Stimulated activated CD4-positive, alpha-beta T cell treated with anti-CD3 and anti-CD28 coated beads, TNF-alpha, amount 100 ng/mL, for 48 hours (primary cell): ENCODE measurements at regions not wholly inside any gene's neighbourhood (a gene's known extent, or its start where the extent isn't known, plus 50 kb on each side); places are given as distances from the start of the nearest gene placed in this dataset.
"Not testable (repeated sequence)": the region's sequence is repeated elsewhere in the genome, so short reads cannot be mapped to it uniquely, and the experiment has no call there.

Experiments
- DNase-seq, 3 donors: peaks; one replicate each; pipeline ENCODE4 v3.0.0-alpha.2; 2020; ENCODE audit warnings: low read depth in 3 of 3

DNA sequence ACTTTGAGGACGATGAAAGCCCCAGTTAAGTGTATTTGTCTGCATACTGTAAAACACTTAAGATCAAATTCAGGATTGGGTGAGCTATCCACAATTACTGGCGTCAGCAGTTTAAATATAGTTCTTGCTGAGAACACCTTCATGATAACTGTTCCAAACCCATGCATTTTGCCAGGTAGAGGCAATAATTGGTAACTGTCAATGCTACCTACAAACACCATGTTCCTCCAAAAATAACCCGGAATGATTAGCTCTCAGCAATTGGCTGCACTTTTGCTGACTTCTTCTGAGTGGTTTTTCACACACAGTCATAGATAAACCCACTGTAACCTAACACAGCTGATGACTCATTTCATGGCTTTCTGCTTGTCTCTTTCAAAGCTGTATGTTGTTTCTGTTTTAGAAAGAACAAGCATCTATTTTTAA lies 1358.6 kb upstream of the GJE1 start:
- no peak for DNase-seq

DNA sequence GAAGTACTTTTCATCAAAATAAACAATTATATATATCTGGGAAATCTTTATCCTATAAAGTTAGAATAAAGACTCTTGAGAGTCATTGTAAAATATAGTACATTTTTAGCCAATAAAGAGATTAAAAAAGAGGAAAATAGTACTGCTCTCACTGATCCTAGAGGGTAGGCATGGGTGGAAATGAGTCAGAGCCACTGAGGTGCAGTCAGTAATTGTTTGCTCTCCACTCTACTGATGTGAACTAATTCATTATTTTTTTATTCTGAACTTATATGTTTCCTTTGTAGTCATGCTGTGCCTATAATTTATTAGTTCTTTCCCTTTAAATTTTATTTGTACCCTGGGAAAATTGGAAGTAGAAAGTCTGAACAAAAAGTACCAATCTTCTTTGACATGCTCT lies 1359.4 kb upstream of the GJE1 start:
- DNase-seq: no peak

DNA sequence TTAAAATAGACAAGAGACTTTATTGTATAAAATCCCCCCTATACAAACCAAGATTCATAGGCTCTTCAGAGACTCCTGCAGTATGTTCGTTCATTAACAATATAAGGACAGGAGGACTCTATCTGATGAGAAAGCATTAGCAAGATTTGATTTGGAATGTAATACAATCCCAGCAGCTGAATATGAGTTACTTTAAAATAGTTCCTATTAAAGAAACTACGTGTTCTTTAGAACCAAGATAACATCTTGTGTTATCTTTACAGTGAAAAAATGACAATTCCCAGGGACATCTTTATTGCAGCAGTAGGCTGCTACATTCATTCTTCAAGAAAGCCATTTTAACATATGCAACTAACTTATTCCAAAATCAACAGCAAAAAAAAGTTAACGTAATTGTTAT lies 1360.1 kb upstream of the GJE1 start:
- no peak for DNase-seq

DNA sequence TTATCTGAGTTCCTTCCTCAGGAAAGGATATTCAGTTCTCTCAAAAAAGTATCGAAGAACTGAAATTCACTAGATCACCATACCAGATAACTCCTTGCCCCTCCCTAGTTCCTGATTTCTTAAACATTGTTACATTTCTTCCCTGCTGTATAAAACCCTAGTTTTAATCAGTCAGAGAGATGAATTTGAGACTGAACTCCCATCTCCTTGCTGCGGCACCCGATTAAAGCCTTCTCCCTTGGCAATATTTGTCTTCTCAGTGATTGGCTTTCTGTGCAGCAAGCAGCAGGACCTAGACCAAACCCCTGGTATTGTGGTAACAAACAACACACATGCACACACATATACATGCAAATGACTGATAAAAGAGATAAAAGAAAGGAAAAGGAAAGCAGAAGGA lies 1364.6 kb upstream of the GJE1 start:
- DNase-seq: no peak

DNA sequence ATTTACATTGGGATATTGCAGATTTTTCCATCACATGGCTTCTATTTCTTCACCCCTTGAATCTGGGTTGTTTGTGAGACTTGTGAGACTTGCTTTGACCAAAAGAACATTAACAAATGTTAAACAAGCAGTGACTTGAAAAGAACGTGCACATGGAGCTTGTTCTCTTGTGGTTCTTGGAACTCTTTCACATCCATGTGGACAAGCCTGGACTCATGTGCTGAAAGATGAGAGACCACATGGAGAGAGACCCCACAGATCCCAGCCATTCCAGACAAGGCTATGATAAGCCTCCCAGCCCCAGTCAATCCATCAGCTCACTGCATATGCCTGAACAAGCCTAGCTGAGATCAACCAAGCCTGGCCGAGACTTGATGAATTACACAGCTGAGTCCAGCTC lies 1365.7 kb upstream of the GJE1 start:
- no peak for DNase-seq

DNA sequence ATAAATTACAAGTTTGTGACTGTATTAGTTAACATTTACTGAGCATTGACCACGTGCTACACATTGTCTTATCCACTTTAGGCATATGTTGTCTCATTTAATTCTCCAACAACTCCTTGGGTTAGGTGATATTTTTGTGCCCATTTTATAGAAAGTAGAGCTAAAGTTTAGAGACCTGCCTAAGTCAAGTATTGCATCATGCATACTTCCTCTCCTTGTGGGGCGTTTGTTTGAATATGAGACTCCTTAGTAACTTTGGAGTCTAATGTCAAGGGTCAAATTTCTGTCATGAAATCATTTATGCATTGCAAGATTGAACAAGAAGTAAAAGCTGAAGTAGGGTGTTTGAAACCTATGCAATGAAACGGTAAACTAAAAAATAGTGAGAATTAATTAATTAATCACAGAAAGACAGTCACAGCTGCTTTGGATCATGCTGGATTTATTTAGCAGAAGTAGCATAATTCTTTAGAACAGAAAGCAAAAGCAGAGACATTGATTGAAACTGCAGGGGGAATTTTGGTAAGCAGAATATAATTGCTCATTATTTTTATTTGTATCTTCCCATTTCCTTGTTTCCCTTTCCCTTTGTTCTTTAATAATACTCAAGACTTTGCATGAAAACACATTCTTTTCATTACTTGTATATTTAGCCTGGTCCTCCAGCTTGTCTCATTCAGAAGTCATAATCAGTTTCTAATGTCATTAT lies 1374.4 kb upstream of the GJE1 start:
- no peak for DNase-seq

DNA sequence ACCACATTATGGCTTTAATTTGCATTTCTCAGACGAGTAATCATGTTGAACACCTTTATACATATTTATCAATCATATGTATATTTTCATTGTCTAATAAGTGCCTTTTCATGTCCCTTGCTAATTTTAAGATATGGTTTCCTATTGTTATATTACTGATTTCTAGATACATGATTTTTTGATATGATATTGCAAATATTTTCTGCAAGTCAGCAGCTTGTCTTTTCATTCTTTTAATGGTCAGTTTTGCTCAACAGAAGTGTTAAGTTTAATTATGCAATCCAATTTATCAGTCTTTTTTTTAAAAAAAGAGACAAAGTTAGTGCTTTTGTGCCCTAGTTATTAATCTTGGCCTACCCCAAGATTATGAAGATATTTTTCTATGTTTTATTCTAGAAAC lies 1377.8 kb upstream of the CITED2 start:
- DNase-seq: no peak

DNA sequence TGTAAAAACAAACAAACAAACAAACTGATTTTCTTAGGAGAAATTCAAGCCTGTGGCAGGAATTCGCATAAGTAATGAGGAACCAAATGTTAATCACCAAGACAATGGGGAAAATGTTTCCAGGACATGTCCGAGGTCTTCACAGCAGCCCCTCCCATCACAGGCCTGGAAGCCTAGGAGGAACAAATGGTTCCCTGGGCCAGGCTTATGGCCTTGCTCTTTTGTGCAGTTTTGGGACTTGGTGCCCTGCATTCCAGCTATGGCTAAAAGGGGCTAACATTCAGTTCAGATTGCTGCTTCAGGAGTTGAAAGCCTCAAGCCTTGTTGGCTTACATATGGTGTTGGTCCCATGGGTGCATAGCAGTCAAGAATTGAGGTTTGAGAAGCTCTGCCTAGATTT lies 1372.7 kb upstream of the CITED2 start:
- no peak for DNase-seq

DNA sequence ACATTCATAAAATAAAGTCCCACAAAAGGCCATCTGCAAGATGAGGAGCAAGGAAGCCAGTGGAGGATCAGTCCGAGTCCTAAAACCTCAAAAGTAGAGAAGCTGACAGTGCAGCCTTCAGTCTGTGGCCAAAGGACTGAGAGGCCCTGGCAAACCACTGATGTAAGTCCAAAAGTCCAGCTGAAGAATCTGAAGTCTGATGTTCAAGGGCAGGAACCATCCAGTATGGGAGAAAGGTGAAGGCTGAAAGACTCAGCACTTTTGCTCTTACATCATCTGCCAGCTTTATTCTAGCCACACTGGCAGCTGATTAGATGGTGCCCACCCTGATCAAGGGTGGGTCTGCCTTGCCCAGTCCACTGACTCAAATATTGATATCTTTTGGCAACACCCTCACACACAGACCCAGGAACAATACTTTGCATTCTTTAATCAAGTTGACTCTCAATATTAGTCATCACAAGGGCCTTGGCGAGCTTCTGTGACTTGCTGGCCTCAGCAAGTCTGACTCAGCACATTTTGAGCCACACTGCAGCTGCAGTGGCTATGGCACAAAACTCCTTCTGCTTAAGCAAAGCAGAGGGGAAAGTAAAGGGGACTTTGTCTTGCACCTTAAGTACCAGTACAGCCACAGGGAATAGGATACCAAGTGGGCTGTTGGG lies 1370.3 kb upstream of the CITED2 start:
- no peak for DNase-seq

DNA sequence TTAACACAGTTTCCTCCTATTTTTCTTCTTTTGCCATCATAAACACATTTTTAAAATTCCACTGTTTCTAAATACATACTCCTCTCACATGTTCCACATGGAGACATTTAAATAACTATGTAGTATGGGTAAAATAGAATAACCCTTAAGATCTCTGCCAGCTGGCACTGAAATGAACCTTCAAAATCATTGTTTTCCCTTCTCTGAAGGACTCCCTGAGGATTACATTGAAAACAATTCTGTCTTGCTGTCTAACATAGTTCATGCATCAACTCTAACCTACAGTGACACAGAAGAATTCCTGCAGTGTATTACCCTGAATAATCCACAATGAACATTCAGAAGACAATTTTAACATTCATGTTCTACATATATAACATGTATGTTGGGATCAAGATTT lies 1361.8 kb upstream of the CITED2 start:
- no peak for DNase-seq

DNA sequence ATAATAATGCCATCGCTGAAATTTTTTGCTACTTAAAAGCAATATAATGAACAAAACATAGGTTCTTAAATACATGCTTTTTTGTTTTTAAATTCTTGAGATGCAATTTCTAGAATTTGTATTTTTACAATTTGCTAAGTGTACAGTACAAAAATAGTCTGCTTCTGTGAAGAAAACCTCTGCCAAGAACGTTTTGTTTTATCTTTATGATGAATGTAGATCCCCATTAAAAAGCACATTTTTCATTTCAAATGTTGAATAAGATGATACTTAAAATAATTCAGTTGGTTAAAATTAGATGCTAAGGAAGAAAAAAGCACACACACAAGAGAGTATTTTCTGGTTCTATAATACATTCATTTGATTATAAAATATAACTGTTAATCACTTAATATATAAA lies 1358.5 kb upstream of the CITED2 start:
- no peak for DNase-seq

DNA sequence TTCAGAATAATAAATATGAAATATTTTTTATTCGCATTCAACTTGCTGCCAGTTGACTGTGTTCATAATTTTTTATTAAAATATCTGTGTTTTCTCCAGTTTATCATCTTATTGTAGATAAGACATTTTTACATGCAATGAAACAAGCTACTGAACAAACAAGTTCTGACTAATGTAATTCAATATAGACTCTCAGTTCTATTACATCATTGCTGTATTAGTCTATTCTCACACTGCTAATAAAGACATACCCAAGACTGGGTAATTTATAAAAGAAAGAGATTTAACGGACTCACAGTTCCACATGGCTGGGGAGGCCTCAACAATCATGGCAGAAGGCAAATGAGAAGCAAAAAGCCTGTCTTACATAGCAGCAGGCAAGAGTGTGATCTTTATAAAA lies 1357.7 kb upstream of the CITED2 start:
- no peak for DNase-seq

DNA sequence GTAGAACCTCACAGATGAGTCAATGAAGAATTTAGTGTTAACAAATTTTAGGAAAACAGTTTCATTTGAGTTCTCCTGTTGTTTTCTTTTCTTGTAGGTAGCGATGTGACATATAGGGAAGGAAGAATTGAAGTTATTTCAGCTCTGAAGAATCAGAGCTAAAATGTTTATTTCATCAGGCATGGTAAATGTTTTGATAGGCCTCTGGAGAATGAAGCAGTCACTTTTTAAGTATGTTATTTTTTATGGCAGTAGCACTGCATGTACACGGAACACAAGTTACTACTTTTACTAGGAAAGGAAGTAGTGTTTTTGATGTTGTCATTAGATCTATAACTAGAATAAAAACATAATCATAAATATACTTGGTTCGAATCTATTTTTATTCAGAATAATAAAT lies 1357.3 kb upstream of the CITED2 start:
- no peak for DNase-seq

DNA sequence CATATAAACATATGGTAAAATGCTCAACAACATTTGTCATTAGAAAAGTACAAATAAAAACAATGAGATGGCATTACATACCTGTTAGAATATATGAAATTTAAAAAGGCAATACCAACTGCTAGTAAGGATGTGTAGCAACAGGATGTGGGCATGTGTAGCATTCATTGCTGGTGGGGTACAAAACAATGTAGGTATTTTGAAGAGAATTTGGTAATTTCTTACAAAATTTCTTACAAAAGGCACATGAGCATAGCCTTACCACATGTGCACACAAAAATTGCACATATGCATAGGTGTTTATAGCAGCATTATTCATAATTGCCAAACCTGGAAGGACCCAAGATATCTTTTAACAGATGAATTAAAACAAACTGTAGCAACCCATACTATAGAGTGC lies 1355.1 kb upstream of the CITED2 start:
- DNase-seq: no peak

DNA sequence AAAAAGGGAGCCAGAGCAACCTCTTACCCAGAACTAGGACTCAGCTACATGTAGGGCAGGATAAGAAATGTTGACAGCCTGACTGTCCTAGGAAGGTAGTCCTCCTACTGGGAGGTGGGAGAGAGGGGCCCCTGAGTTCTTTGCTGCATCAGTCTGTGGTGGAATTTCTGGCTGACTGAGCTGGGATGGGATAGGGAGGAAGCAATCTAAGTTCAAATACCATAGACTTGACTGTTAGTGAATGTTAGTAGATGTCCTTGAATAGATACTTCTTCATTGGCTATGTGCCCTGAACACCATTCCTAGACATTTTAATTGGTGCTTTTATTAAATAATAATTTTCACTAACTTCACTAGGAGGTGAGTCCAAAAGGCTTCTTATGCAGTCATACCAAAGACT lies 1343.6 kb upstream of the CITED2 start:
- no peak for DNase-seq

DNA sequence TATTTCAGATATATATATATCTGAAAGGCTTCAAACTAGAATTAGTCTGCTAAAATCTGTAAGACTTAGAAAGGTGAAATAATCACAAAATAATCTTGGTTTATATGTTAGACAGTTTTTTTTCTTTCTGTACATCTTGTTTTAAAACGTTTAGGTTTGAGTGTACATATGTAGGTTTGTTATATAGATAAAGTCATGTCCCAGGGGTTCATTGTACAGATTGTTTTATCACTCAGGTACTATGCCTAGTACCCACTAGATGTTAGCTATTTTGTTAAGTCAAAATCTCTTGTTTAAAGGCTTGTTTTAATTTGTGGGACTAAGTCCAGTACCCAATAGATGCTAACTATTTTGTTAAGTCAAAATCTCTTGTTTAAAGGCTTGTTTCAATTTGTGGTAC lies 1339.0 kb upstream of the CITED2 start:
- DNase-seq: no peak

DNA sequence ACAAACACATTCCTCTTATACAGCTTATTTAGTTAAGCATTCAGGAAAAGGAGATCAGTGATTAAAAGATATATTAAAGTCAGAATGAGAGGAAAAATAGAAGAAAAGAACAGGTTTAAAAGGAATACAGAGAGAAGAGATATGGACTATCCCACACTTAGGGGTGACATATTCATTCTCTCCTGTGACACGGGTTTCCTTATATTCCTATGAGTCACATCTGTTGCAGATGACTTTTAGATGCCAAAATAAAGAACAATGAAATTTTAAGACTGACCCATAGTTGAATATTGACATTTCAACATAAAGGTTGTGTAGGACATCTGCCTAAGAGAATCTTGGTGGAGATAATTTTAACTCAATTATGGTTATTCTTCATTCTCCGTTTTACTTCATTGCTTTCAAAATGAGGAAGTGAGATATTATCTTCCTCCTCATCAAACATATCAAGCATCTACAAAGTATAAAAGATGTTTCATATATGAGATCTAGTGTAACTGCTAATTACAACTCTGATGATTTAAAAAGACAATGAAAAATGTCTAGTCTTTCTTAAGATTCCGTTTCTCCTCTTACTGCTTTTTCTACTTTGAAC lies 1336.7 kb upstream of the CITED2 start:
- DNase-seq: no peak

DNA sequence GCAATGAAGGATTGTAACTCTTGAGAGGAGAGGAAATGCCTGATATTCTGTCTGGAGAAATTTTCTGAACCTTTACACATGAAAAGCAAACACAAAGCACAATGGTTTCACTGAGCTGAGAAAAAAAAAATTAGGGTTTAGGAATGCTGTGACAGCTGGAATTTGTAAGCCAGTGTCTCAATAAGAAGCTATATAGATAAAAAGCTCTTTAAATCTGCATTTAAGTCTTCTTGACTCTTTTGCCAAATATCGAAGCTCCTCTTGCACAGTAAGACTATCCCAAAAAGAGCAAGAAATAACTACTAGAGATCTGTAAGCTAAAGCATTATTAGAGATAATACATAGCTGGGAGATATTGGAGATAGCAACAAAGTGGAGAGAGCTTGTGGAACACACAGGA lies 1334.0 kb upstream of the CITED2 start:
- DNase-seq: no peak

DNA sequence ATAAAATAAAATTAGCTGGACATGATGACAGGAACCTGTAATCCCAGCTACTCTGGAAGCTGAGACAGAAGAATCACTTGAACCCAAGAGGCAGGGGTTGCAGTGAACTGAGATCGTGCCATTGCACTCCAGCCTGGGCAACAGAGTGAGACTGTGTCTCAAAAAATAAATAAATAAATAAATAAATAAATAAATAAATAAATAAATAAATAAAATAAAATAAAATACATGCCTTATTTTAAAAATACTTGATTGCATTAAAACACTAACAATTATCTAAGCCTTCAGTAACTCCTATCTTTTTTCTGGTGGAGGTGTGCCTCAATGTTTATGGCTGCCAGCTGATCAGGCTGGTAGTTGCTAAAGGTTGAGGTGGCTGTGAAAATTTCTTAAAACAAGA lies 1329.6 kb upstream of the CITED2 start:
- not testable (repeated sequence) for DNase-seq

DNA sequence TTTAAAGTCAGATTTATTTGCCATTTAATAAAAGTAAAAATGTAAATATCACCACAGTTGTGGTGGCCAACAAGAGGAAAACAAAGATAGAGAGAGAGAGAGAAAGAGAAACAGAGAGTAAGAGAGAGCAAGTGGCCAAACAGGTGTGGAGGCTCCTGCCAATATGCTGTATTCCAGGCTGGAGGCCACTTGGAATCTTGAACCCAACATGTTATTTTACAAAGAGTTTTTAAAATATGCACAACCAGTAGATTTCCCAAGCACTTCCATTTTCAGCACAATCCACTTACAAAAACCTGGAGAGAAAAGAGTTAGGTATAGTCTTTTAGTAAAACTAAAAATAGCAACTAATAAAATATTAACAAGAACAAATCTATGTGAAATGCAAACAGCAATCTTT lies 1323.1 kb upstream of the CITED2 start:
- DNase-seq: no peak

DNA sequence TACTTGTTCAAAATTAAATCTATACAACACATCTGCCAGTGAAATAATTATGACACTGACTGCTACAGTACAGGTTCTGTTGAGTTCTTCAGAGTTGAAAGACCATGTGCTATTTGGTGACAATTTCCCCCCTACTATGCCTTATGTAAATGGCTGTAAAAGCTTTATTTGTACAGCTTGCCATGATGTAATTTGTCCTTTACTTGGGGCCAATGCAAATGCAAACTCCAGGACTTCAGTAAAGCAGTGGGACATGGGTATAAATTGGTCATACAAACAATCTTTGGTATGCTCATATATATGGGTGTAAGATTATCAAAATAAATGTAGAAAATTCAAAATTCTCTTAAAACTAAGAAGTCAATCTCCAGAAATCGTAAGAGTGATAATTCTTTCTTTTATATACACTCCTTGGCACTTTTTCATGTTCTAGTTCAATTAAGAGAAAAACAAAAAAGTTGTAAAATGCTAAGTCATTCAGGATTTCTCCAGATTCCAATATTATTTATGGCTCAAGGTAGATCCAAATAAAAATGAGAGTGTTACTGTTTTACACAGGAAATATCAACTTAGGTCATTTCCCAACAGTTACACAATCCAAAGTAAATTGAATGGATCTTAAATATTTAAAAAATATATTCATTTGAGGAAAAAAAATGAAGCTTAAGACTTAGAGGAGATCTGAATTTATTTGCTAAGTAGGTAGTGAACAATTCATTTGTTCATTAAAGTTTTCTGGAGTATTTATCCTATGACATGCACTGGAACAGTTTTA lies 1310.5 kb upstream of the CITED2 start:
- DNase-seq: no peak

DNA sequence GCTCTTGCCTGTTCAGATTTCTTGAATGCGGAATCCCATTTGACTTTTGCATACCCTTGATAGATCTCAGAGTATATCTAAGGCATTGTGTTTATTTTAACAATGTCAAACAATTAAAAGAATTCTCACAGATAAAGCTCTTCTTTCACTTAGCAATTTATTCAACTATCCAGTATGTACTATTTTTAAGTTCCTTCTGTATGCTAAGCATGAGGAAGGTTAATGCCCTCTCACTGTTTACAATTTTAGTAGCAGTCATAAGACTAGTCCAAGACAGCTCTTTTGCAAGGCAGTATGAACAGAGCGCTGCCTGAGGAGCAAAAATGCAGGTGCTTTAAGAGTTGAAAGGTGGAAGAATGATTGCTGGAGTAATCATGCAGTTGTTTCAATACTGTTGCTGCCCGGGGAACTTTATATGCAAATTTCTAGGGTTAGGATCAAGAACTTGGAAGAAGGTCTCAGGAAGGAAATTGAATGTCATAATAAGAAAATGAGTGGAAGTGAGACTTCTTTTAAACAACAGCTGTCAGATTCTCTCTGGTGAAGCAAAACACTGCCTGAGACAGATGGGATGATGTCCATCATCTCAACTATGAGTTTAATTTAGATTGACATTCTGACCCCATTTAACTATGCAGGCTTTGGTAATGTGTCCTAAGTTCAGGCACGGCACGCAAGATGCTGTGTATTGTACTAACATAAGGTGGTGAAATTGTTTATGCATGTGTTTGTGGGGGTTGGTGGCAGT lies 1303.5 kb upstream of the CITED2 start:
- no peak for DNase-seq
